Gastroesophageal sphincter (tissue), 4 donors: ENCODE measurements at regions not wholly inside any gene's neighbourhood (a gene's known extent, or its start where the extent isn't known, plus 50 kb on each side); places are given as distances from the start of the nearest gene placed in this dataset.
"Not testable (repeated sequence)": the region's sequence is repeated elsewhere in the genome, so short reads cannot be mapped to it uniquely, and the experiment has no call there.

Experiments used
- ATAC-seq: fragments of 150-250 bp; one replicate; pipeline ENCODE4 v1.9.1; 2016; ENCODE audit warnings: mild to moderate bottlenecking, moderate library complexity
- H3K27ac ChIP-seq, 4 donors: fragments of 200-600 bp; sonication (generic) in 3 of 4; 1 replicate in 3 of 4; 2 replicates in 1 of 4; pipeline ENCODE4 v1.5.1; 2016 to 2019
- H3K27me3 ChIP-seq: fragments of 200-600 bp; sonication (generic); one replicate; pipeline ENCODE4 v1.5.1; 2019
- H3K36me3 ChIP-seq, 2 donors: fragments of 200-600 bp; sonication (generic); one replicate each; pipeline ENCODE4 v1.5.1; 2019; ENCODE audit warnings: control low read depth in 1 of 2
- H3K4me1 ChIP-seq, 3 donors: fragments of 200-600 bp; sonication (generic); 1 replicate in 2 of 3; 2 replicates in 1 of 3; pipeline ENCODE4 v1.5.1; 2016 to 2019; ENCODE audit warnings: control low read depth in 2 of 3
- H3K4me3 ChIP-seq, 2 donors: fragments of 200-600 bp; sonication (generic); one replicate each; pipeline ENCODE4 v1.5.1; 2019; ENCODE audit warnings: mild to moderate bottlenecking in 1 of 2, moderate library complexity in 1 of 2
- H3K9me3 ChIP-seq, 3 donors: fragments of 200-600 bp; sonication (generic); one replicate each; pipeline ENCODE4 v1.5.1; 2017 to 2019; ENCODE audit warnings: control low read depth in 2 of 3
- CTCF ChIP-seq, 4 experiments: fragments of 200-600 bp in 2 of 4; fragments of 450-650 bp in 2 of 4; sonication (generic) in 1 of 4; IDR thresholded peaks; one replicate each; pipeline ENCODE4 v1.5.1; 2017 to 2019; ENCODE audit warnings: antibody characterized with exemption in 4 of 4, mild to moderate bottlenecking in 2 of 4, moderate library complexity in 2 of 4
- EP300 ChIP-seq: sonication (generic); formaldehyde crosslinking; IDR thresholded peaks from one replicate; pipeline ENCODE4 v1.6.1; 2017; ENCODE audit warnings: antibody characterized with exemption, mild to moderate bottlenecking
- POLR2A ChIP-seq, 2 donors: fragments of 450-650 bp; IDR thresholded peaks; one replicate each; pipeline ENCODE4 v1.6.1; 2017; ENCODE audit warnings: antibody characterized with exemption in 2 of 2, mild to moderate bottlenecking in 2 of 2, moderate library complexity in 1 of 2
- POLR2AphosphoS5 ChIP-seq: sonication (generic); formaldehyde crosslinking; IDR thresholded peaks from one replicate; pipeline ENCODE4 v1.6.1; 2017; ENCODE audit warnings: antibody characterized with exemption
- WGBS, 2 donors: methylation state at CpG; one replicate each; pipeline ENCODE4 v1.1.5; 2018; ENCODE audit warnings: low coverage in 1 of 2; 5-methylcytosine and 5-hydroxymethylcytosine counted together

GRCh38 chr5:145462525-145462924 lies 372.6 kb downstream of the PRELID2 start:
- Histone ChIP-seq H3K36me3 (no peaks in the 10 kb centered on the region), H3K27me3 (no peaks in the 10 kb centered on the region), H3K9me3 (no peaks in the 10 kb centered on the region), H3K27ac (no peak overlapping the region), H3K4me3 (no peak overlapping the region), H3K4me1 (no peaks in the 10 kb centered on the region)
- 83 to 100% methylated on average over 1 to 3 of the region's 3 CpGs for WGBS, 2 donors
- TF ChIP-seq CTCF (IDR thresholded peaks at IDR 0.05), result no peak
- TF ChIP-seq EP300, result no peak
- no peak for TF ChIP-seq POLR2A (IDR thresholded peaks at IDR 0.05)
- no peak for TF ChIP-seq POLR2AphosphoS5
- ATAC-seq, result no peak

- H3K4me3 ChIP-seq, result no peak overlapping the region
- H3K27ac ChIP-seq, result no peak overlapping the region
- no peaks in the 10 kb centered on the region for H3K36me3 ChIP-seq
- 61 to 78% methylated on average over 5 of the region's 5 CpGs for WGBS, 2 donors
- no peak for ATAC-seq
- H3K4me1 ChIP-seq, result no peaks in the 10 kb centered on the region
- H3K27me3 ChIP-seq, result no peaks in the 10 kb centered on the region
- peaks cover 0 to 20% (median 0%) of the 10 kb centered on the region in 3 donors for H3K9me3 ChIP-seq
- TF ChIP-seq POLR2A (IDR thresholded peaks at IDR 0.05) (no peak), EP300 (no peak), POLR2AphosphoS5 (no peak)
Measured at GRCh38 chr5:145450286-145450885, 384.8 kb downstream of the PRELID2 start.

- H3K4me1 ChIP-seq, result no peaks in the 10 kb centered on the region
- no peak overlapping the region for H3K27ac ChIP-seq
- H3K36me3 ChIP-seq, result no peaks in the 10 kb centered on the region
- no peak for TF ChIP-seq CTCF (IDR thresholded peaks at IDR 0.05)
- peaks cover 0 to 16% (median 0%) of the 10 kb centered on the region in 3 donors for H3K9me3 ChIP-seq
- no peak overlapping the region for H3K4me3 ChIP-seq
- ATAC-seq, result no peak
- 57 to 68% methylated on average over 4 of the region's 4 CpGs for WGBS, 2 donors
- no peaks in the 10 kb centered on the region for H3K27me3 ChIP-seq
Measured at GRCh38 chr5:145449794-145450193, 385.3 kb downstream of the PRELID2 start.

GRCh38 chr5:145446875-145447274 lies 388.3 kb downstream of the PRELID2 start:
- H3K27ac ChIP-seq, result not testable (repeated sequence)

GRCh38 chr5:145446412-145446811 lies 388.7 kb downstream of the PRELID2 start:
- Histone ChIP-seq H3K36me3 (no peaks in the 10 kb centered on the region), H3K9me3 (peaks cover 0 to 16% (median 0%) of the 10 kb centered on the region in 3 donors), H3K27ac (no peak overlapping the region), H3K27me3 (no peaks in the 10 kb centered on the region), H3K4me1 (no peaks in the 10 kb centered on the region), H3K4me3 (no peak overlapping the region)
- no peak for ATAC-seq
- TF ChIP-seq CTCF (IDR thresholded peaks at IDR 0.05) (no peak), POLR2A (IDR thresholded peaks at IDR 0.05) (no peak), EP300 (no peak), POLR2AphosphoS5 (no peak)
- 73 to 82% methylated on average over 4 to 5 of the region's 5 CpGs for WGBS, 2 donors

More at GRCh38 chr5:145446875-145447274, 388.3 kb downstream of the PRELID2 start:
- H3K27me3 ChIP-seq, ATAC-seq, H3K36me3 ChIP-seq, H3K4me3 ChIP-seq, H3K4me1 ChIP-seq: not testable (repeated sequence)
- H3K9me3 ChIP-seq, result peaks cover 0 to 16% (median 0%) of the 10 kb centered on the region in 3 donors
- 76 to 100% methylated on average over 3 of the region's 3 CpGs for WGBS, 2 donors

GRCh38 chr5:145445027-145445426 lies 390.1 kb downstream of the PRELID2 start:
- no peak for ATAC-seq
- Histone ChIP-seq H3K9me3 (peaks cover 0 to 16% (median 0%) of the 10 kb centered on the region in 3 donors), H3K27ac (no peak overlapping the region), H3K4me3 (no peak overlapping the region), H3K36me3 (no peaks in the 10 kb centered on the region), H3K27me3 (no peaks in the 10 kb centered on the region), H3K4me1 (no peaks in the 10 kb centered on the region)
- no peak for TF ChIP-seq POLR2A (IDR thresholded peaks at IDR 0.05)
- TF ChIP-seq EP300, result no peak
- no peak for TF ChIP-seq CTCF (IDR thresholded peaks at IDR 0.05)
- no peak for TF ChIP-seq POLR2AphosphoS5
- WGBS, 2 donors, result 65 to 71% methylated on average over 1 to 2 of the region's 2 CpGs
